DMS 273 (cell line): ENCODE measurements at regions not wholly inside any gene's neighbourhood (a gene's known extent, or its start where the extent isn't known, plus 50 kb on each side); places are given as distances from the start of the nearest gene placed in this dataset.
"Not testable (repeated sequence)": the region's sequence is repeated elsewhere in the genome, so short reads cannot be mapped to it uniquely, and the experiment has no call there.

Experiments
- DNase-seq: peaks from one replicate; lab custom pipeline; 2025; ENCODE audit not compliant: unreplicated experiment; lab: John Stamatoyannopoulos, UW

DNA sequence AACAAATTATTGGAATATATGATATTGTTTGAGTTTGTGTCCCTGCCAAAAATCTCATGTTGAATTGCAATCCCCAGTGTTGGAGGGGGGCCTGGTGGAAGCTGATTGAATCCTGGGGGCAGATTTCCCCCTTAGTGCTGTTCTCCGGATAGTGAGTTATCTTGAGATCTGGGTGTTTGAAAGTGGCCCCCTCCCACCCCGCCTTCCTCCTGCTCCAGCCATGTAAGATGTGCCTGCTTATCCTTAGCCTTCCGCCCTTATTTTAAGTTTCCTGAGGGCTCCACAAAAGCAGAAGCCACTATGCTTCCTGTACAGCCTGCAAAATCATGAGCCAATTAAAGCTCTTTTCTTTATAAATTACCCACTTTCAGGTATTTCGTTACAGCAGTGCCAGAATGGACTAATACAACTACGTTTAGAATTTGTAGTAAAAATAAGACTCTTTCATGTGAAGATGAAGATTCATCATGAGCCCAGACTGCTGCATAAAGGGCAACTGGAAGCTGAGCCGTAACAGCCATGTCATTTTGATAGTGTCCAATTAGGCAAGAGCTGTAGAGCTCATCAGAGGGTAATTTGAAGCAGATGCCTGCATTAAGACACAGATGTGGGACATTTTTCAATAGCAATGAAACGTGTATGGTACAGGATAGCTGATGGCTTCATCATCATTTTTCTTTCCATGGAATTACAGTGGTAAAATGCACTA is 1007.2 kb downstream of the REEP3 start:
- peak; percentile 3 for DNase-seq

GRCh38 chr10:64529003-64529350 is 1007.8 kb downstream of the REEP3 start:
- no peak for DNase-seq

- no peak for DNase-seq
Measured at GRCh38 chr10:64534616-64535015, 1013.4 kb downstream of the REEP3 start.

DNA sequence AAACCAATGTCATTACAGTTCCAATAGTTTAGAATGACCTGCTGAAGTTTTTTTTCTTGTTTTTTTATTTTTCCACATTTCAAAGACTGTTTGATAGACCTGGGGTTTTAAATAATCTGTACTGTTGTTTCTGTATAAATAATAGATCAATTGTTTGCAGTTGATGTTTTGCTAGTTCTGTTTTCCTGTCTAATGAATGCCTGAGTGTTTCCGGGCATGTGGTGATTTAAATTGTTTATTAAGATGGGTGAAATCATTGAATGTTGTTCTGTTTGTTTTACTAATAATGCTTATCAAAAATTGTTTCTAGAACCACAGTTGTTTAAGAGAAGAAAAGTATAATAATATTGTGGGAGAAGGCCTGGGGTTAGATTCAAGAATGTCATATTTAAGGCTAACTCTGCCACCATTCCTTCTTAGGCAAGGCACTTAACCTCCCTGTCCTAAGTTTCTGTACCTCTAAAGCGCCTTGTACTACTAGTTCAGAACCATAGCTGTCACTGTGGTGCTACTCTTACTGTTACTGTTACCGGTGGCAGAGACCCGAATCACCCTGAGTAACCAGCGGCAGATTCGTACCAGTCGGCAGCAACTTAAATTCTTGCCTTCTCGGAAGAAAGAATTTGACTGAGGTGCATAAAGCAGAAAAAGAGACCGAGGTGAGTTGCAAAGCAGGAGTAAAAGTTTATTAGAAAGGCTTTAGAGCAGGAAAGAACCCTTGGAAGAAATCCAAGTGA is 1014.1 kb downstream of the REEP3 start:
- DNase-seq = no peak

DNA sequence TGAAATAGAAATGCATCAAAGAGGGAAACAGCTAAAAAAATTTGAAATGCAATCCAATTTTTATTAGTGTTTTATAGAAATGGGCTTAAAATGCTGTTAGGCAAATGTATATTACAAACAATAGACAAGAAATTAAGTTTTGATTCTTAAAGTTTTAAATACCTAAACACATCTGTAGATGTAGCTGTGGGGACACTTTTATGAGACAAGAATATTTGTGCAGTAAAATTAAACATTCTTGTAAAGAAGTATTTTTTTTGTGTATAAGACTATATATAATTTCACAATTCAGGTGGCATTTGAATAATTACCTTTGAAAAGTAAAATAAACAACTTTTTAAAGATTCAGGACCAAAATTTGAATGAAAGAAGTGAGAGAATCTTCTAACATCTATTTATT is 1015.9 kb downstream of the REEP3 start:
- DNase-seq = no peak

- no peak for DNase-seq
Measured at GRCh38 chr10:64537928-64538327, 1016.7 kb downstream of the REEP3 start.

GRCh38 chr10:64546073-64546472 is 1024.9 kb downstream of the REEP3 start:
- no peak for DNase-seq

DNA sequence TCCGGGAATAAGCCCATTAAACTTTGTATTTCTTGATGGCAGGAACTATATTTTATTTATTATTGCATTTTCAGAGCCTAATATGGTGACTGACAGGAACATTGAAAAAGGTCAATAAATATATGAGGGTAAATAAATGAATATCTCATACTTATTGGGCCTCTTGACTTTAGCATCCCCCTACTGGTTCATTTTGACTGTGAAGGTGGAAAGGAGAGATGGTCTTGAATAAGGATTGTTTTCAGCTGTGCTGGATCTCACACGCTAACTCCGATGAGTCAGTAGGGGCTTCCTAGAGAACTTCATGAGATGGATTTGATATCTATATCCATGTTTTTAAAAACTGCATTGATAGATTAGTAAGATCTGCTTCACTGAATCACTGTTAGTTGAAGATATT is 1026.0 kb downstream of the REEP3 start:
- DNase-seq = no peak

GRCh38 chr10:64555666-64556065 is 1034.5 kb downstream of the REEP3 start:
- DNase-seq = no peak

GRCh38 chr10:64558094-64558835 is 1037.1 kb downstream of the REEP3 start:
- no peak for DNase-seq

GRCh38 chr10:64571056-64571455 is 1049.9 kb downstream of the REEP3 start:
- no peak for DNase-seq

DNA sequence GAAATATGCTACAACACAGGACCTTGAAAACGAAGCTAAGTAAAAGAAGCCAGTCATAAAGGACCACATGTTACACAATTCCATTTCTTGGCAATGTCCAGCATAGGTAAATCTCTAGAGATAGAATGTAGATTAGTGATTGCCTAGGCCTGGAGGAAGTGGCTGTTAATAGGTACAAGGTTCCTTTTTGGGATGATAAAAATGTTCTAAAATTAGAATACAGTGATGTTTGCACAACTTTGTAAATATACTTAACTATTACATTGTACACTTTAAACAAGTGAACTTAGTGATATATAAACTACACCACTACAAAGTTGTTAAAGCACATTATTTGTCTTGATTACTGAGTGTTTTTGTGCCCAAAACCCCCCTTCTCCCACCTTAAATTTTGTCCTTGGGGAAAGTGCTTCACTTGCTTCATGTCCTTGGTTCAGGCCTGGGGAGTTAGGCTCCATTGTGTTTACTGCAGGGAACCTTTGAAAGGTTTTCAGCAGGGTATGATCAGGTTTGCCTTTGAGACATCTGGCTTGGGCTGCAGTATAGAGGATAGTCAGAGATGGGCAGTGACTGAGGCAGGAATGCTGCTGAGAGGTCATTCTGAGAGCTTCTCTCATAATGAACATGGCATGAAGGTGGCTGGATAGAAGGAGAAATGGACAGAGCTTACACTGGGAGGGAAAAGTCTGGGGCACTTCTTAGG is 1052.6 kb downstream of the REEP3 start:
- DNase-seq = no peak

- DNase-seq = peak; percentile 4
Measured at GRCh38 chr10:64574371-64574770, 1053.2 kb downstream of the REEP3 start.

DNA sequence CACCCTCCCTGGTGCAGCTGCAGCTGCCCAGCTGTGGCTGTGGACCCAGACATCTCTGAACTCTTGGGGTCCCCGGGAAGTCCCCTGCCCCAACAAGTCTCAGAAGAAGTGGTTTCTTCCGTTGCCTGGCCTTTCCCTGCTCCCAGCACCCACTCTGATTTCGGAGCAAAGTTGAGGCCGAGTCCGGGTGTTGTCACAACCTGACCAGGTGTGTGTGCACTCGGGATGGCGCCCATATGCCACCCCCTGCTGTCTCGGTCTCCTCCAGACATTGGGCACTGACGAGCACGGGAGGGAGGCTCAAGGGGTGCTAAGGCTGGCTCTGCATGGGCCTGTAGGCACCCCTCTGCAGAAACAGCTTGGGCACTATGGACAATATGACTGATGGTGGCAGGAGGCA is 1055.3 kb downstream of the REEP3 start:
- DNase-seq = no peak

DNA sequence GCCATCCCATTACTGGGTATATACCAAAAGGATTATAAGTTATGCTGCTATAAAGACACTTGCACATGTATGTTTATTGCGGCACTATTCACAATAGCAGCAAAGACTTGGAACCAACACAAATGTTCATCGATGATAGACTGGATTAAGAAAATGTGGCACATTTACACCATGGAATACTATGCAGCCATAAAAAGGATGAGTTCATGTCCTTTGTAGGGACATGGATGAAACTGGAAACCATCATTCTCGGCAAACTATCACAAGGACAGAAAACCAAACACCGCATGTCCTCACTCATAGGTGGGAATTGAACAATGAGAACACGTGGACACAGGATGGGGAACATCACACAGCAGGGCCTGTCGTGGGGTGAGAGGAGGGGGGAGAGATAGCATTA is 1057.6 kb downstream of the REEP3 start:
- DNase-seq = not testable (repeated sequence)

DNA sequence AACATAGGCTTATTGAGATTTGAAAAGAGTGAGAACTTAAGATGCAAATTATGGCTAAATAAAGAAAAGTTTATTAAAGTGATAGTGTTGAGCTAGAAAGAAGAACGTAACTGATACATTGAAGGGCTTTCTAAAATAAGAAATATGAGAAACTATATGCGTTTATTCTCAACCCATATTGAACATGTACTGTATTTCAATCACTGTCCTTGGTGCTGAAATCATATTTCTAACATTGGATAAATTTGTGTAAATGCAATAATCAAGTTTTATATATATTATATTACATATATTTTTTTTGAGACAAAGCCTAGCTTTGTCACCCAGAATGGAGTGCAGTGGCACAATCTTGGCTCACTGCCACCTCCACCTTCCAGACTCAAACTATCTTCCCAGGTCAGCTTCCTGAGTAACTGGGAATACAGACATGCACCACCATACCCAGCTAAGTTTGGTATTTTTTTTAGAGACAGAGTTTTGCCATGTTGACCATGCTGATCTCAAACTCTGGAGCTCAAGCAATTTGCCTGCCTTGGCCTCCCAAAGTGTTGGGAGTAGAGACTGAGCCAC is 1065.8 kb downstream of the REEP3 start:
- DNase-seq = no peak

DNA sequence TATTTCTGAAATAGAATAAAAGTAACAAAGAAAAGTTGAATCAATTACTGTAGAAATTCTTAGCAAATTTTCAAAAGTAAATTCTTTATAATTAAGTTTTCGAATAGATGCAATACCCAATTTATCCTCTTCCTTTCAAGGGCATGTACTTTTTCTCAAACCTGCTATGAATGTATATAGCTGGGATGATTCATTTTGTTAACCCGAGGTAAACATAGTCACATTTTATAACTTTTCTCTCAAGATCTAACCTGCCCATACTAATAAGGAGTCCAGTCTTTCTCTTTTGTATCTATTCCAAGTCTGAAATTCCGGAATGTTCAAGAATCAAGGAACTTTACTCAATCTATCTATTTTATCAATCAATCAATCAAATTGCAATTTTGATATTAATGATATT is 1072.9 kb downstream of the REEP3 start:
- DNase-seq = no peak

DNA sequence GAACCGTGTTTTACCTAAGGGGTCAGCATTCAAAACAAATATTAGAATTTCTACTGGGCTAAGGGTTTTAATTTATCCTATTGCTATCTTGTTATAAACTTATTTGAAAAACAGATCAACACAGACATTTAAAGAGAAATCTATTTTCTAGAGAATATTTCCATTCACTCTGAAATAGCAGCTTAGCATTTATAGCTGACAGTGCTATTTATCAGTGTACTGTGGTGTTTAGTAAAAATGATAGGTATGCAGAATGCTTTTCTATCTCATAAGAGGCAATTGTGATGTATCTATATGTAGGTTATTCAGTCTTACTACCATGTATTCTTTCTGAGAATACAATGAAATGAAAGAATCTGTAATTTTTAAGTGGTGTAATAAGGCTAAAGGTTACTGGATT is 1077.4 kb downstream of the REEP3 start:
- no peak for DNase-seq

DNA sequence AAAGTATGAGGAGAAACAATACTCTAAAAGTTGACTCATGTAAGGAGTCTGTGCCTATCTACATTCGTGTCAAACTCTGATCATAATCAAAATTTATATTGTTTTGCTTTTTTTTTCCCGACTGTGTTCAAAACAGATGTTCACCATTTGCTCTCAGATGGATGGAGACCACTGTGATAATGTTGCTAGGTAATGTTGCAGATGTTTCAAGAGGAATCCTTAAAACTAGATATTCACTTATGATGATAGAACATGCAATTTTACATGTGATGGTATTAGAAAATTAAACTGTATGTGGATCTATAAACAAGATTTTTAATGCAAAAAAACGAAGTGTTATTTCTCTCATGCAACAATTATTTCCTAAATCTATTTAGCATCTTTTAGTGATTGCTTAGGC is 1080.1 kb downstream of the REEP3 start:
- DNase-seq = no peak

DNA sequence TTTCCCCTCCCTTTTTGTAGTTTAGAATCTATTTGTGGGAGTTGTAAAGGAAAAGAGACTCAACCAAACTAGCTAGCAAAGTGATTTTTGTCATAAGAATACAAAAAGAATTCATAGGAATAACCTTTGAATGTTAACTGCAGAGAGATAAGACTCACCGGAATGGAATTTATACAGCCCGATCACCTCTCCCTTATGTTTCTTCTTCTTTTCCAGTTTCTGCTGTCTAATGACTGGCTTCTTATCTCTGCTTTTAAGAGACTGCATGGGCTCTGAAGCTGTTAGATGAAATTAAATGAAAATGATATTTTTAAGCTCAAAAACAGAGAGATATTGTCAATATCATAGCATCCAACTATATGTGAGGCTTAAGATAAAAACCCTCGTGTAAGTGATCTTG is 1095.9 kb downstream of the REEP3 start:
- no peak for DNase-seq

GRCh38 chr10:64619102-64619501 is 1097.9 kb downstream of the REEP3 start:
- DNase-seq = no peak
